NCI-H2081 treated with DMSO at 0.1 percent for 48 hours (cell line): ENCODE measurements at regions not wholly inside any gene's neighbourhood (a gene's known extent, or its start where the extent isn't known, plus 50 kb on each side); places are given as distances from the start of the nearest gene placed in this dataset.

Experiments
- DNase-seq: peaks from one replicate; lab custom pipeline; 2025; lab: John Stamatoyannopoulos, UW

- DNase-seq = no peak
Measured at GRCh38 chr15:62444104-62445022, 279.3 kb upstream of the C2CD4B start.

- DNase-seq = no peak
Measured at GRCh38 chr15:62445244-62445643, 280.2 kb upstream of the C2CD4B start.

- DNase-seq = no peak
Measured at GRCh38 chr15:62446984-62447383, 281.9 kb upstream of the C2CD4B start.

- DNase-seq = no peak
Measured at GRCh38 chr15:62447742-62448141, 282.7 kb upstream of the C2CD4B start.

GRCh38 chr15:62449638-62450037, 284.6 kb upstream of the C2CD4B start:
- no peak for DNase-seq

- DNase-seq = no peak
Measured at GRCh38 chr15:62450061-62450460, 285.0 kb upstream of the C2CD4B start.

GRCh38 chr15:62452026-62452425, 286.9 kb upstream of the C2CD4B start:
- no peak for DNase-seq

GRCh38 chr15:62452667-62453066, 287.6 kb upstream of the C2CD4B start:
- DNase-seq = no peak

GRCh38 chr15:62453375-62453774, 288.3 kb upstream of the C2CD4B start:
- no peak for DNase-seq

GRCh38 chr15:62453981-62454380, 288.9 kb upstream of the C2CD4B start:
- DNase-seq = no peak

- DNase-seq = no peak
Measured at GRCh38 chr15:62454567-62455172, 289.6 kb upstream of the C2CD4B start.

GRCh38 chr15:62455441-62455921, 290.4 kb upstream of the C2CD4B start:
- DNase-seq = no peak

GRCh38 chr15:62456011-62456920, 291.2 kb upstream of the C2CD4B start:
- DNase-seq = no peak

- DNase-seq = no peak
Measured at GRCh38 chr15:62457100-62457499, 292.0 kb upstream of the C2CD4B start.

- no peak for DNase-seq
Measured at GRCh38 chr15:62459875-62460274, 294.8 kb upstream of the C2CD4B start.

GRCh38 chr15:62462268-62462667, 297.2 kb upstream of the C2CD4B start:
- DNase-seq = no peak

- DNase-seq = no peak
Measured at GRCh38 chr15:62462721-62463120, 297.6 kb upstream of the C2CD4B start.

GRCh38 chr15:62464705-62465104, 299.6 kb upstream of the C2CD4B start:
- no peak for DNase-seq

GRCh38 chr15:62465173-62465572, 300.1 kb upstream of the C2CD4B start:
- no peak for DNase-seq

- no peak for DNase-seq
Measured at GRCh38 chr15:62469478-62469873, 304.4 kb upstream of the C2CD4B start.

GRCh38 chr15:62469874-62470688, 305.0 kb upstream of the C2CD4B start:
- DNase-seq = no peak
